ENCODE measurements at regions not wholly inside any gene's neighbourhood (a gene's known extent, or its start where the extent isn't known, plus 50 kb on each side); places are given as distances from the start of the nearest gene placed in this dataset.

DNA sequence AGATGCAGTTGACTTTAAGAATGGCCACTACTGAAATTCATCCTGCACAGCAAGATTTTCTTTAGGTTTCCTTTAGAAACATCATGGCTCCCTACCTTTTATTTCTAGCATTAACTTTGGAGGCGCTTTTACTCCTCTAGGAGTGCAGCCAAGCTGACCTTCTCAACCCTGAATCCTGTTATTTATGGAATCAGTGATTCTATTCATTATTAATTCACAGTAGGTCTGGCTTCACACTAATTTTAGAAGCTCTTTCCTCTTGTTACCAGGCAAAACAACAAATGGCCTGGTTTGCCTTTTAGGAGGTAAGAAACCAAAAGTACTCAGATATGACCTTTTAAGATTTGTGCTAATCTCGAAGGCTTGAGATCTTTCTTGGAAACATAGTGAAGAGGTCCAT, 93.0 kb upstream of the PELI1 start:
- H3K4me3 ChIP-seq: no peak overlapping the region
- no peak overlapping the region for H3K27ac ChIP-seq
- H3K27me3 ChIP-seq: no peaks in the 10 kb centered on the region
- DNase-seq: no peak
- intact Hi-C loops (cut with DNase I): no loop called here
- WGBS, 3 donors: 68 to 86% (median 74%) methylated on average over 2 of the region's 2 CpGs
- no peaks in the 10 kb centered on the region for H3K4me1 ChIP-seq (ENCODE audit: insufficient read depth)
- no peaks in the 10 kb centered on the region for H3K36me3 ChIP-seq
- TF ChIP-seq, protein P1, sequence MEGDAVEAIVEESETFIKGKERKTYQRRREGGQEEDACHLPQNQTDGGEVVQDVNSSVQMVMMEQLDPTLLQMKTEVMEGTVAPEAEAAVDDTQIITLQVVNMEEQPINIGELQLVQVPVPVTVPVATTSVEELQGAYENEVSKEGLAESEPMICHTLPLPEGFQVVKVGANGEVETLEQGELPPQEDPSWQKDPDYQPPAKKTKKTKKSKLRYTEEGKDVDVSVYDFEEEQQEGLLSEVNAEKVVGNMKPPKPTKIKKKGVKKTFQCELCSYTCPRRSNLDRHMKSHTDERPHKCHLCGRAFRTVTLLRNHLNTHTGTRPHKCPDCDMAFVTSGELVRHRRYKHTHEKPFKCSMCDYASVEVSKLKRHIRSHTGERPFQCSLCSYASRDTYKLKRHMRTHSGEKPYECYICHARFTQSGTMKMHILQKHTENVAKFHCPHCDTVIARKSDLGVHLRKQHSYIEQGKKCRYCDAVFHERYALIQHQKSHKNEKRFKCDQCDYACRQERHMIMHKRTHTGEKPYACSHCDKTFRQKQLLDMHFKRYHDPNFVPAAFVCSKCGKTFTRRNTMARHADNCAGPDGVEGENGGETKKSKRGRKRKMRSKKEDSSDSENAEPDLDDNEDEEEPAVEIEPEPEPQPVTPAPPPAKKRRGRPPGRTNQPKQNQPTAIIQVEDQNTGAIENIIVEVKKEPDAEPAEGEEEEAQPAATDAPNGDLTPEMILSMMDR (IDR thresholded peaks at IDR 0.05): no peak
- TF ChIP-seq EP300 (IDR thresholded peaks at IDR 0.05): no peak
- no peak for TF ChIP-seq POLR2A (IDR thresholded peaks at IDR 0.05)
- H3K9me3 ChIP-seq: no peaks in the 10 kb centered on the region

DNA sequence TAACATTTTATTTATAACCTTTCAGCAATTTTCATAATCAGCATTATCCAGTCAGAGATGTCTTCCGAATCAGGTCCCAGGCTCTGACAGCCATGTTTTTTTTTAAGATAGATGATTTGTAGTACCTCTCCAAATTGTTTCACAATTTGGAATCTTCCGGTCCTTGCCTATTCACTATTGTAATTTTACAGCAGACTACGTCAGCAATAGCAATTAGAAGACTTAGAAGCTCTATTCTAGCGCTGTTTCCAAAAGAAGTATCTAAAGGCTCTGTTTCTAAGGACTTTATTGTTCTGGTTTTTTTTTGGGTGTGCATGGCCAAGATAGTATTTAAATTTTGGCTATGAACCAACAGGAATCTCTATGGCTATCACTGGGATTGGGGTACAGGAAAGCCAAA, 94.6 kb upstream of the PELI1 start:
- DNase-seq: no peak
- no peaks in the 10 kb centered on the region for H3K9me3 ChIP-seq
- 92 to 96% (median 94%) methylated on average over 4 of the region's 4 CpGs for WGBS, 3 donors
- no peaks in the 10 kb centered on the region for H3K27me3 ChIP-seq
- H3K4me3 ChIP-seq: no peak overlapping the region
- H3K27ac ChIP-seq: no peak overlapping the region
- H3K4me1 ChIP-seq (ENCODE audit: insufficient read depth): no peaks in the 10 kb centered on the region
- no peak for TF ChIP-seq POLR2A (IDR thresholded peaks at IDR 0.05)
- intact Hi-C loops (cut with DNase I): no loop called here
- H3K36me3 ChIP-seq: no peaks in the 10 kb centered on the region

DNA sequence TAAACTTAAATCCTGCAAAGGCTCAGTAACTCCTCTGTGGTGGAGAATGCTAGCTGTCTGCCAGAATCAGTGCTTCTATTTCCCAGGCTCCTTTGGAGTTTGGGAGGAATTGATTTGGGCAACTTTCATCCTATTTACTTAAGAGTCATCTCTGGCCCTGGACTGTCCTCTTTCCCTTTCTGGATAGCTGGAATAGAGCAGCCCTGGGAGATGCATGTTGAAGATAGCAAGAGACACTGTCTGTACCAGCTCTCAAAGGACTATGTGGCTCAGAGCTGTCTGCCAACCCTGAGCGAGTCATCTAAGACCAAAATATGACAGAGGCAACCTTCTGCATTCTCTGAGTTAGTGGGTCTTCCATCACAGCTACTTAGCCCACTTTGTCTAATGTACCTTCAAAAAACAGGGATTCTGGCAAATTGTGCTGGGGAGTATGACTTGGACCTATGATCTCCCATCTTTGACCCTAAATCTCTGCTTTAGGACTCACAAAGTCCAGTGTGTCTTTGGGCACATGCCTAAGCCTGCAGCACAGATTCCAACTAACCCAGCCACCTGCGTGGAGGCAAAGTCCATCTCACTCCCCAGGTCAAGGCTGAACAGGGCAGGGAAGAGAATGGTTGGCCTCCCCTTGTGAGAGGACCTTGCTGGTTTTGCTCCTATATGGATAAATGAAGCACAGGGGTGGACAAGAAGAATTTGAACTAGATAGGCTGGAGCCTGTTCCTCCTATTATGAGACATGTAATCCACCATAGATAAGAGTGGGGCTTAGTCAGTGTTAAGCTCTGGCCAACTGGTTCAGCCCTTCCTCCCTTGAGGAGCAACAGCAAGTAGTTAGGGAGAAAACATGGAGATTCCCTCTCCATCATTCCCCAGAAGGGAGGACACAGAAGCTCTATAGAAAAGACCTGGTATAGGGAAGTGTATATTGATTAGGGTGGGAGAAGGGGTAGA, 99.1 kb upstream of the PELI1 start:
- Histone ChIP-seq H3K36me3 (no peaks in the 10 kb centered on the region), H3K4me3 (no peak overlapping the region), H3K4me1 (ENCODE audit: insufficient read depth) (peaks cover 5% of the 10 kb centered on the region), H3K27me3 (no peaks in the 10 kb centered on the region), H3K27ac (no peak overlapping the region), H3K9me3 (no peaks in the 10 kb centered on the region)
- DNase-seq: no peak
- 90 to 93% (median 93%) methylated on average over 2 of the region's 2 CpGs for WGBS, 3 donors
- TF ChIP-seq, protein P1 (IDR thresholded peaks at IDR 0.05): no peak
- no peak for TF ChIP-seq EP300 (IDR thresholded peaks at IDR 0.05)
- intact Hi-C loops (cut with DNase I): no loop called here

DNA sequence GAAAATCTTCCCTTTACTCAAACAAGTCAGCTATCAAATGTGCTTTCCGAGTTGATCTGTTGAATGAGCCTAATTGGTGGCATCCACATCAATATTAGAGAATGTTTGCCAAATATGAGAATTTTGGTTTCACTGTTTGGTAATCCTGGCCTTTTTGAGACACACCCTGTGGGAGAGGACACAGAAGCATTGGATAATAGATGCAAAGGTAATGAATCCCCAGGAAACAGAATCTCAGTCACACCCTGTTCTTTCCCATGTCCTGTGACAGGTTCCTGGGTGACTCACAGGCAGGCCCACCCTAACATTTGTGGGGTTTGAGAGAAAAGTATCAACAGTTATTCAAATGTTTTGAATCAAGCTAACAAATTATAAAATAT, 99.8 kb upstream of the PELI1 start:
- no peak overlapping the region for H3K4me3 ChIP-seq
- no peak for TF ChIP-seq POLR2A (IDR thresholded peaks at IDR 0.05)
- no peak for TF ChIP-seq EP300 (IDR thresholded peaks at IDR 0.05)
- TF ChIP-seq, protein P1 (IDR thresholded peaks at IDR 0.05): no peak
- H3K36me3 ChIP-seq: no peaks in the 10 kb centered on the region
- DNase-seq: no peak
- no peaks in the 10 kb centered on the region for H3K27me3 ChIP-seq
- 92 to 97% (median 94%) methylated on average over 1 of the region's 1 CpG for whole genome bisulfite sequencing, 3 donors
- intact Hi-C loops (cut with DNase I): no loop called here
- H3K9me3 ChIP-seq: no peaks in the 10 kb centered on the region
- H3K4me1 ChIP-seq (ENCODE audit: insufficient read depth): peaks cover 5% of the 10 kb centered on the region
- no peak overlapping the region for H3K27ac ChIP-seq

DNA sequence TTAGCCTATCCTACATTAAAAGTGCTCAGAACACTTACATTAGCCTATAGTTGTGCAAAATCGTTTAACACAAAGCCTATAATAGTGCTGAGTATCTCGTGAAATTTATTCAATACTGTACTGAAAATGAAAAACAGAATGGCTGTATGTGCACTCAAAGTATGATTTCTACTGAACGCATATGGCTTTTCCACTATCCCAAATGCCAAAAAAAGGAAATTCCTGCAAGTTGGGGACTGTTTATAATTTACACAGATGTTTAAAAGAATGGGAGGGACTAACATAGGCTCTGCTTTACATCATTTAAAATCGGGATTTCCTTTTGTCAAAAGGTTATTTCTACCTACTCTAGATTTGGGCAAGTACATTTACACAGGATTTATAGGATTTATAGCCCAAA, 101.4 kb upstream of the PELI1 start:
- intact Hi-C loops (cut with DNase I): no loop called here
- Histone ChIP-seq H3K27ac (no peak overlapping the region), H3K4me1 (ENCODE audit: insufficient read depth) (peaks cover 5% of the 10 kb centered on the region), H3K9me3 (no peaks in the 10 kb centered on the region), H3K4me3 (no peak overlapping the region), H3K27me3 (no peaks in the 10 kb centered on the region), H3K36me3 (no peaks in the 10 kb centered on the region)
- no peak for DNase-seq
- 67 to 73% (median 71%) methylated on average over 4 of the region's 4 CpGs for WGBS, 3 donors
- TF ChIP-seq, protein P1 (IDR thresholded peaks at IDR 0.05): no peak
- TF ChIP-seq POLR2A (IDR thresholded peaks at IDR 0.05): no peak
- no peak for TF ChIP-seq EP300 (IDR thresholded peaks at IDR 0.05)
